Chondrocyte (in vitro differentiated cells): ENCODE measurements at regions not wholly inside any gene's neighbourhood (a gene's known extent, or its start where the extent isn't known, plus 50 kb on each side); places are given as distances from the start of the nearest gene placed in this dataset.

Experiments used
- DNase-seq: peaks from one replicate; pipeline ENCODE4 v3.0.0; 2021; ENCODE audit warnings: mixed read lengths, low spot score
- H3K27ac Mint-ChIP-seq: one replicate; pipeline ENCODE4 v1.8.0; 2021; ENCODE audit warnings: mild to moderate bottlenecking, moderate library complexity, mixed read lengths; ENCODE audit not compliant: unreplicated experiment
- H3K27me3 Mint-ChIP-seq: 2 replicates; pipeline ENCODE4 v1.8.0; 2021; ENCODE audit warnings: low read depth, mixed read lengths
- H3K36me3 Mint-ChIP-seq: 2 replicates; pipeline ENCODE4 v1.8.0; 2021; ENCODE audit warnings: low read depth, mixed read lengths
- H3K4me1 Mint-ChIP-seq: 2 replicates; pipeline ENCODE4 v1.8.0; 2021; ENCODE audit warnings: low read depth, mild to moderate bottlenecking, mixed read lengths
- H3K4me3 Mint-ChIP-seq: one replicate; pipeline ENCODE4 v1.8.0; 2021; ENCODE audit warnings: mild to moderate bottlenecking, moderate library complexity, mixed read lengths; ENCODE audit not compliant: unreplicated experiment
- H3K9me3 Mint-ChIP-seq: 2 replicates; pipeline ENCODE4 v1.8.0; 2021; ENCODE audit warnings: low read depth, mixed read lengths
- TF ChIP-seq, protein P1 (sequence below): fragments of 200-600 bp; sonication (generic); IDR thresholded peaks from 2 replicates; pipeline ENCODE4 v1.5.0; 2021; ENCODE audit warnings: antibody characterized with exemption, mild to moderate bottlenecking, moderate library complexity

DNA sequence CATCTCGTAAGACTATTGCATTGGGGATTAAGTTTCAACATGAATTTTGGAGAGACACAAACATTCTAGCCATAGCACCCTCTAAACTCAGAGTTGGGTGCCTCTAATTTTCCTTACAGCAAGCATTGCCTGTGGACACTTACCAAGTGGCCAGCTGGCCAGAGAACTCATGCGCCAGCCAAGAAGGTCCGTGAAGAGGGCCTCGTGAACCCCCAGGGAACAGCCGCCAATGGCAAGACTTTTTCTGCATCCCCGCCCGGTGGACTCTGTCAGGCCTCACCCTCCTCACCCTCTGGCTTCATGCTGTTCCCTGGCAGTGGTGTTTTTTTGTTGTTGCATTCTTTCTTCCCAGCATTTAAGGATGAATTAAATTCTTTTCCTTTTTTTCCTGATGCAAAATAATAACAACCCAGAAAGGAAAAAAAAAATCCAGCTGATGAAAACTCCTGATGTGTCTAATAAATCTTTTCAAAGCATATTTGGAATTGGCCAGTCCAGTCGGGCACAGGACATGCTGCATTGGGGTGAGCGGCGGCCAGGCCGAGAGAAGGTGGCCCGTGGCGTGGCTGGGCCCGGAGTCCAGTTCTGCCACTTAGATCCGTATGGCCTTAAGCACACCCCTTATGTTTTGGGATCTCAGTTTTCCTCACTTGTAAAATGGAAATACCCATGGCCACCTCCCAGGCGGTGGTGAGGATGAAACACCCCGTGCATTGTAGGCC is 191.9 kb upstream of the DIO3 start:
- H3K9me3 Mint-ChIP-seq = no peaks in the 10 kb centered on the region
- TF ChIP-seq, protein P1, sequence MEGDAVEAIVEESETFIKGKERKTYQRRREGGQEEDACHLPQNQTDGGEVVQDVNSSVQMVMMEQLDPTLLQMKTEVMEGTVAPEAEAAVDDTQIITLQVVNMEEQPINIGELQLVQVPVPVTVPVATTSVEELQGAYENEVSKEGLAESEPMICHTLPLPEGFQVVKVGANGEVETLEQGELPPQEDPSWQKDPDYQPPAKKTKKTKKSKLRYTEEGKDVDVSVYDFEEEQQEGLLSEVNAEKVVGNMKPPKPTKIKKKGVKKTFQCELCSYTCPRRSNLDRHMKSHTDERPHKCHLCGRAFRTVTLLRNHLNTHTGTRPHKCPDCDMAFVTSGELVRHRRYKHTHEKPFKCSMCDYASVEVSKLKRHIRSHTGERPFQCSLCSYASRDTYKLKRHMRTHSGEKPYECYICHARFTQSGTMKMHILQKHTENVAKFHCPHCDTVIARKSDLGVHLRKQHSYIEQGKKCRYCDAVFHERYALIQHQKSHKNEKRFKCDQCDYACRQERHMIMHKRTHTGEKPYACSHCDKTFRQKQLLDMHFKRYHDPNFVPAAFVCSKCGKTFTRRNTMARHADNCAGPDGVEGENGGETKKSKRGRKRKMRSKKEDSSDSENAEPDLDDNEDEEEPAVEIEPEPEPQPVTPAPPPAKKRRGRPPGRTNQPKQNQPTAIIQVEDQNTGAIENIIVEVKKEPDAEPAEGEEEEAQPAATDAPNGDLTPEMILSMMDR = no peak
- no peaks in the 10 kb centered on the region for H3K4me1 Mint-ChIP-seq
- DNase-seq = no peak
- peaks cover 12% of the 10 kb centered on the region for H3K27me3 Mint-ChIP-seq
- no peak overlapping the region for H3K27ac Mint-ChIP-seq
- no peak overlapping the region for H3K4me3 Mint-ChIP-seq
- H3K36me3 Mint-ChIP-seq = no peaks in the 10 kb centered on the region

- H3K27ac Mint-ChIP-seq = no peak overlapping the region
- TF ChIP-seq, protein P1 = no peak
- no peaks in the 10 kb centered on the region for H3K36me3 Mint-ChIP-seq
- peaks cover 3% of the 10 kb centered on the region for H3K4me1 Mint-ChIP-seq
- no peaks in the 10 kb centered on the region for H3K9me3 Mint-ChIP-seq
- no peak overlapping the region for H3K4me3 Mint-ChIP-seq
- peak; percentile 41 for DNase-seq
- H3K27me3 Mint-ChIP-seq = peaks cover 16% of the 10 kb centered on the region
These were observed 191.2 kb upstream of the DIO3 start for GRCh38 chr14:101369916-101370592.

- H3K4me3 Mint-ChIP-seq = no peak overlapping the region
- TF ChIP-seq, protein P1 = no peak
- no peaks in the 10 kb centered on the region for H3K36me3 Mint-ChIP-seq
- peak; percentile 35 for DNase-seq
- H3K4me1 Mint-ChIP-seq = peaks cover 3% of the 10 kb centered on the region
- H3K27ac Mint-ChIP-seq = no peak overlapping the region
- H3K27me3 Mint-ChIP-seq = peaks cover 24% of the 10 kb centered on the region
- no peaks in the 10 kb centered on the region for H3K9me3 Mint-ChIP-seq
These were observed 190.4 kb upstream of the DIO3 start for GRCh38 chr14:101370593-101371569.

DNA sequence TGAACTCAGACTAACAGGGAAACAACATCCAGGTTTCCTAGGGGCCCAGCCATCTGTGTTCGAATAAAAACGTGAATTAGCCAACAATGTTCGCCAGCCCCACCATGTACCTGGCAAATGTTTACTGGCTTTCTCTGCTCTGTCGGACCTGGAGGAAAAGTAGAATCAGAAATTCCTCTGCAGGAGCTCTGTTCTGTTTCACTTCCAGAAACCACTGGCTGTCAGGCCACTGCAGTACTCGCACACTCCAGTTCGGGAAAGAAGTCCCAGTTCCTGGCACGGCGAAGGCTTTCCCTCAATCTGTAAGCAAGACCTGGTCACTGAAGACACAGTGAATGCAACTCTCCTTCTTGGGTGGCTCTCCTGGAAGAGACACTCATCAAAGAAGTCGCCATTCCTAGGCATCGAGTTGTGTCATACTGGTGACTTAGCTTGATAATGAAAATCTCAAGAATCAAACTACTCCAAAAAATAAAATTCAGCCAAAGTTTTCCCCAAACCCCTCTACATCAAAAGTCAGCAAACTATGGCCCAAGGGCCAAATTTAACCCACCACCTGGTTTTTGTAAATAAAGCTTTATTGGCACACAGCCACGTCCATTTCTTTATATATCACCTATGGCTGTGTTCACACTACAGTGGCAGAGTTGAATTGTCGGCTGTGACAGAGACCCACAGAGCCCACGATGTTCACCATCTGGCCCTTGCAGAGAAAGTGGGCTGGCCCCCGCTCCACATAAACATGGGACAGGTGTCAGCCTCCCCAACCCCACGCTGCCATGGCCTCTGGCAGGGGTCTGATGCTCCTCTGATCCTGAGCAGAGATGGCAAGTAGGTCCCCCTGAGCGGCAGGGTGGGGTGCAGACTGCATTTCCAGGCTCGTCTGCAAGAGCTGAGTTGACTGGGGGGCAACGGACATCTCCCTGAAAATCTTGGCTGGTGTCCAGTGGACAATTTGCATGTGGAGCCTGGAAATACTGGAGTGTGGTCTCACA is 189.2 kb upstream of the DIO3 start:
- H3K36me3 Mint-ChIP-seq = no peaks in the 10 kb centered on the region
- DNase-seq = no peak
- TF ChIP-seq, protein P1 = no peak
- H3K27ac Mint-ChIP-seq = no peak overlapping the region
- H3K4me3 Mint-ChIP-seq = no peak overlapping the region
- H3K4me1 Mint-ChIP-seq = peaks cover 3% of the 10 kb centered on the region
- no peaks in the 10 kb centered on the region for H3K9me3 Mint-ChIP-seq
- H3K27me3 Mint-ChIP-seq = peaks cover 29% of the 10 kb centered on the region
